GM21360 (cell line): ENCODE measurements at regions not wholly inside any gene's neighbourhood (a gene's known extent, or its start where the extent isn't known, plus 50 kb on each side); places are given as distances from the start of the nearest gene placed in this dataset.
A peak's percentile ranks its signal among the peaks of the same experiment; 100 is the strongest.

ENCODE experiments used
- ATAC-seq: cut with Tn5 transposase; IDR thresholded peaks from one replicate; pipeline ENCODE4 v1.9.1; 2021; ENCODE audit warnings: mild to moderate bottlenecking, moderate library complexity; ENCODE audit not compliant: unreplicated experiment

GRCh38 chr5:8457187-8458037, 588.5 kb downstream of the MTRR start:
- ATAC-seq: peak; percentile 93

- peak; percentile 21 for ATAC-seq
Observed at GRCh38 chr5:8458038-8458383, 589.1 kb downstream of the MTRR start.

GRCh38 chr5:8461543-8461942, 592.6 kb downstream of the MTRR start:
- ATAC-seq: no peak

GRCh38 chr5:8462565-8462964, 593.6 kb downstream of the MTRR start:
- ATAC-seq: no peak

GRCh38 chr5:8470489-8470888, 601.5 kb downstream of the MTRR start:
- ATAC-seq: no peak

GRCh38 chr5:8471581-8471980, 602.6 kb downstream of the MTRR start:
- no peak for ATAC-seq

- ATAC-seq: no peak
Observed at GRCh38 chr5:8473016-8473415, 604.1 kb downstream of the MTRR start.

GRCh38 chr5:8473827-8474568, 605.0 kb downstream of the MTRR start:
- no peak for ATAC-seq

- no peak for ATAC-seq
Observed at GRCh38 chr5:8474569-8474930, 605.6 kb downstream of the MTRR start.

GRCh38 chr5:8478326-8478725, 609.4 kb downstream of the MTRR start:
- ATAC-seq: no peak

- ATAC-seq: no peak
Observed at GRCh38 chr5:8481007-8481406, 612.1 kb downstream of the MTRR start.

- ATAC-seq: no peak
Observed at GRCh38 chr5:8491254-8491653, 622.3 kb downstream of the MTRR start.

- ATAC-seq: no peak
Observed at GRCh38 chr5:8493176-8493575, 624.2 kb downstream of the MTRR start.

GRCh38 chr5:8500426-8500825, 631.5 kb downstream of the MTRR start:
- no peak for ATAC-seq

- no peak for ATAC-seq
Observed at GRCh38 chr5:8505196-8505595, 636.2 kb downstream of the MTRR start.

GRCh38 chr5:8508231-8508630, 639.3 kb downstream of the MTRR start:
- no peak for ATAC-seq

GRCh38 chr5:8516356-8516755, 647.4 kb downstream of the MTRR start:
- ATAC-seq: no peak

GRCh38 chr5:8517456-8517855, 648.5 kb downstream of the MTRR start:
- ATAC-seq: no peak

GRCh38 chr5:8520917-8521316, 652.0 kb downstream of the MTRR start:
- no peak for ATAC-seq

GRCh38 chr5:8521991-8522390, 653.0 kb downstream of the MTRR start:
- no peak for ATAC-seq

- ATAC-seq: no peak
Observed at GRCh38 chr5:8522646-8523045, 653.7 kb downstream of the MTRR start.

- no peak for ATAC-seq
Observed at GRCh38 chr5:8523501-8523900, 654.6 kb downstream of the MTRR start.
